ENCODE measurements at regions not wholly inside any gene's neighbourhood (a gene's known extent, or its start where the extent isn't known, plus 50 kb on each side); places are given as distances from the start of the nearest gene placed in this dataset.

- TF ChIP-seq POLR2A (IDR thresholded peaks at IDR 0.05) (no peak), CTCF (IDR thresholded peaks at IDR 0.05 in 8 of 11, conservative IDR thresholded peaks at IDR 0.05 in 3 of 11) (no peak), POLR2AphosphoS5 (IDR thresholded peaks at IDR 0.05) (no peak)
These were observed 1057.5 kb downstream of the SORCS3 start for GRCh38 chr10:105698592-105698991.

All from spleen (tissue), 7 donors.